H1 (cell line): ENCODE measurements at regions not wholly inside any gene's neighbourhood (a gene's known extent, or its start where the extent isn't known, plus 50 kb on each side); places are given as distances from the start of the nearest gene placed in this dataset.

Experiments
- CTCF ChIA-PET: fragments of 300-600 bp; sonication (Branson Sonifier 250); formaldehyde crosslinking; loops from one replicate; lab custom pipeline; 2021; ENCODE audit not compliant: partially characterized antibody; lab: Charles Lee
- POLR2A ChIA-PET: fragments of 300-600 bp; sonication (Branson Sonifier 250); formaldehyde crosslinking; loops from one replicate; lab custom pipeline; 2021; ENCODE audit warnings: inconsistent platforms; ENCODE audit not compliant: partially characterized antibody; lab: Charles Lee
- DNase-seq, 2 experiments: peaks; one replicate each; pipeline versions ENCODE4 v3.0.0 to v3.0.0-alpha.2; 2010 to 2022; ENCODE audit warnings: low spot score in 2 of 2, low read depth in 1 of 2, mixed read lengths in 1 of 2
- FAIRE-seq: peaks from 2 replicates; lab custom pipeline; 2011; peaks lifted over from hg19 to GRCh38; lab: Jason Lieb, UNC
- H2AFZ ChIP-seq: 2 replicates; pipeline ENCODE4 v1.8.1; 2012; ENCODE audit warnings: low read length, inconsistent platforms
- H2AK5ac ChIP-seq: 2 replicates; pipeline ENCODE4 v1.6.1; 2013; ENCODE audit warnings: low read depth, low read length
- H2BK120ac ChIP-seq: replicated peaks from 2 replicates; pipeline ENCODE3; 2013; ENCODE audit warnings: low read depth, low read length, inconsistent platforms
- H2BK12ac ChIP-seq: 2 replicates; pipeline ENCODE4 v1.6.1; 2013; ENCODE audit warnings: low read depth, low read length
- H2BK15ac ChIP-seq: 2 replicates; pipeline ENCODE4 v1.6.1; 2013; ENCODE audit warnings: low read length
- H2BK20ac ChIP-seq: 2 replicates; pipeline ENCODE4 v1.6.1; 2013; ENCODE audit warnings: low read length
- H2BK5ac ChIP-seq: 2 replicates; pipeline ENCODE4 v1.6.1; 2013; ENCODE audit warnings: low read depth, low read length
- H3K14ac ChIP-seq: 2 replicates; pipeline ENCODE4 v1.6.1; 2013; ENCODE audit warnings: inconsistent platforms; ENCODE audit not compliant: insufficient read length
- H3K18ac ChIP-seq: 2 replicates; pipeline ENCODE4 v1.6.1; 2013; ENCODE audit warnings: low read length; ENCODE audit errors: extremely low read depth
- H3K23ac ChIP-seq: 2 replicates; pipeline ENCODE4 v1.6.1; 2013; ENCODE audit warnings: inconsistent platforms; ENCODE audit not compliant: insufficient read length
- H3K23me2 ChIP-seq: 2 replicates; pipeline ENCODE4 v1.6.1; 2013; ENCODE audit warnings: low read depth, low read length
- H3K27ac ChIP-seq: 2 replicates; pipeline ENCODE4 v1.6.1; 2011; ENCODE audit warnings: low read depth, low read length, inconsistent platforms
- H3K27me3 ChIP-seq, 4 experiments: replicated peaks in 1 of 4; 1 replicate in 1 of 4; 2 replicates in 3 of 4; pipeline versions ENCODE4 v1.6.1 to v1.8.1; 2011 to 2013; ENCODE audit warnings: low read length in 3 of 4, mild to moderate bottlenecking in 3 of 4, inconsistent platforms in 2 of 4, mixed read lengths in 2 of 4, moderate library complexity in 1 of 4; ENCODE audit not compliant: control insufficient read depth in 3 of 4, insufficient read depth in 3 of 4; ENCODE audit errors: extremely low read depth in 1 of 4
- H3K36me3 ChIP-seq, 4 experiments: 2 replicates each; pipeline versions ENCODE4 v1.6.1 to v1.8.1; 2011 to 2013; ENCODE audit warnings: mild to moderate bottlenecking in 4 of 4, low read length in 3 of 4, moderate library complexity in 2 of 4, control low read depth in 1 of 4, inconsistent platforms in 1 of 4; ENCODE audit not compliant: insufficient read depth in 4 of 4, control insufficient read depth in 2 of 4
- H3K4ac ChIP-seq: replicated peaks from 2 replicates; pipeline ENCODE3; 2013; ENCODE audit warnings: low read length, low read depth, mixed read lengths, inconsistent platforms; ENCODE audit not compliant: insufficient read length
- H3K4me1 ChIP-seq, 4 experiments: replicated peaks in 1 of 4; 1 replicate in 1 of 4; 2 replicates in 3 of 4; pipeline versions ENCODE4 v1.6.1 to v1.8.1; 2011 to 2013; ENCODE audit warnings: low read length in 3 of 4, inconsistent platforms in 2 of 4, mixed read lengths in 1 of 4; ENCODE audit not compliant: insufficient read depth in 4 of 4, control insufficient read depth in 3 of 4
- H3K4me2 ChIP-seq, 2 experiments: 2 replicates each; pipeline versions ENCODE4 v1.6.1 to v1.8.1; 2011 to 2013; ENCODE audit warnings: low read depth in 2 of 2, low read length in 2 of 2, control low read depth in 1 of 2, inconsistent platforms in 1 of 2, mild to moderate bottlenecking in 1 of 2; ENCODE audit not compliant: insufficient read depth in 1 of 2
- H3K4me3 ChIP-seq, 4 experiments: fragments of 200-600, 300-600 bp in 1 of 4; sonication (generic), shearing (Covaris generic), sonication (Bioruptor Twin) in 1 of 4; 2 replicates each; pipeline versions ENCODE4 v1.5.1 to v1.8.1; 2011 to 2016; ENCODE audit warnings: low read length in 4 of 4, low read depth in 3 of 4, control low read depth in 2 of 4, inconsistent platforms in 2 of 4, mild to moderate bottlenecking in 2 of 4, mixed read lengths in 1 of 4, moderate library complexity in 1 of 4; ENCODE audit not compliant: insufficient read depth in 2 of 4; ENCODE audit errors: extremely low read depth in 1 of 4
- H3K56ac ChIP-seq: replicated peaks from 2 replicates; pipeline ENCODE3; 2013; ENCODE audit warnings: low read depth, mild to moderate bottlenecking, mixed read lengths, low read length, inconsistent platforms; ENCODE audit not compliant: insufficient read length
- H3K79me1 ChIP-seq: 2 replicates; pipeline ENCODE4 v1.6.1; 2013; ENCODE audit warnings: low read depth, low read length, control low read depth
- H3K79me2 ChIP-seq, 2 experiments: 2 replicates each; pipeline versions ENCODE4 v1.6.1 to v1.8.1; 2012 to 2013; ENCODE audit warnings: low read length in 2 of 2, mild to moderate bottlenecking in 2 of 2, inconsistent platforms in 1 of 2; ENCODE audit not compliant: insufficient read depth in 2 of 2, control insufficient read depth in 1 of 2
- H3K9ac ChIP-seq, 4 experiments: replicated peaks in 1 of 4; 1 replicate in 1 of 4; 2 replicates in 3 of 4; pipeline versions ENCODE4 v1.6.1 to v1.8.1; 2011 to 2013; ENCODE audit warnings: low read depth in 3 of 4, low read length in 3 of 4, control low read depth in 2 of 4, mild to moderate bottlenecking in 2 of 4, moderate library complexity in 2 of 4, inconsistent platforms in 1 of 4; ENCODE audit errors: extremely low read depth in 1 of 4
- H3K9me3 ChIP-seq, 2 experiments: 2 replicates each; pipeline versions ENCODE4 v1.6.1 to v1.8.1; 2012 to 2013; ENCODE audit warnings: mild to moderate bottlenecking in 2 of 2, moderate library complexity in 2 of 2, control low read depth in 1 of 2, inconsistent platforms in 1 of 2, low read depth in 1 of 2, low read length in 1 of 2, mixed read lengths in 1 of 2; ENCODE audit not compliant: insufficient read depth in 2 of 2
- H4K20me1 ChIP-seq, 2 experiments: replicated peaks in 1 of 2; 2 replicates each; pipeline versions ENCODE3 to v1.8.1; 2011 to 2013; ENCODE audit warnings: inconsistent platforms in 2 of 2, low read length in 2 of 2, mild to moderate bottlenecking in 1 of 2; ENCODE audit not compliant: insufficient read depth in 2 of 2, control insufficient read depth in 1 of 2
- H4K5ac ChIP-seq: 2 replicates; pipeline ENCODE4 v1.6.1; 2013; ENCODE audit warnings: low read length, low read depth, mixed read lengths, inconsistent platforms; ENCODE audit not compliant: insufficient read length
- H4K8ac ChIP-seq: 2 replicates; pipeline ENCODE4 v1.8.0; 2013; ENCODE audit warnings: mild to moderate bottlenecking, moderate library complexity, low read length, inconsistent platforms; ENCODE audit not compliant: insufficient read depth; ENCODE audit errors: extremely low read depth
- H4K91ac ChIP-seq: replicated peaks from 2 replicates; pipeline ENCODE3; 2013; ENCODE audit warnings: low read length, mixed read lengths, inconsistent platforms; ENCODE audit not compliant: insufficient read length
- CREB1 ChIP-seq: IDR thresholded peaks from 2 replicates; pipeline ENCODE4 v1.6.1; 2012; ENCODE audit warnings: inconsistent platforms
- WGBS, 2 experiments: shearing (Covaris generic) in 1 of 2; methylation state at CpG; one replicate each; pipeline versions ENCODE4 v1.1.6 to v1.1.7; 2013 to 2015; ENCODE audit warnings: low lambda C conversion rate in 2 of 2, mixed read lengths in 2 of 2, inconsistent platforms in 1 of 2, low coverage in 1 of 2, missing lambda C conversion rate in 1 of 2; ENCODE audit not compliant: insufficient replicate concordance in 2 of 2, insufficient coverage in 1 of 2, insufficient read length in 1 of 2; ENCODE audit errors: extremely low coverage in 1 of 2, missing lambda C conversion rate in 1 of 2; 5-methylcytosine and 5-hydroxymethylcytosine counted together

DNA sequence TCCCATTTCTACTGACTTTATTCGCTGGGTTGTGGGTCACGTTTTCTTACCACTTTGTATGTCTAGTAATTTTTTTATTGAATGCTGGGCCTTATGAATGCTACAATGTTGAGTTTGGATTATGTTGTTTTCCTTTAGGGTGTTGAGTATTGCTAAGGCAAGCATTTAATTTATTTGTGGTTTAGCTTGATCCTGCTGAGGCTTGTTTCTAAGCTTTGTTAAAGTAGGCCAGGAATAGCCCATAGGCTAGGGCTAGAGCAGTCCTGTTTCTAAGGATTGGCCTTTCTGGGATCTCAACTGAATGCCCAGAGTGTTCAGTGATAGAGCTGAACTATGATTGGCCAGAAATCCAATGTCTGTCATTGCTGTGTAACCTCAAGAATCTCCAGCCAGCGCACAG is 56.1 kb upstream of the LDLRAD3 start:
- Histone ChIP-seq H3K79me1 (no peaks in the 10 kb centered on the region), H3K9ac (no peak overlapping the region), H2BK5ac (no peak overlapping the region), H3K4ac (no peak overlapping the region), H2AK5ac (no peak overlapping the region), H3K9me3 (no peaks in the 10 kb centered on the region), H3K56ac (no peak overlapping the region), H3K4me2 (no peak overlapping the region), H3K4me3 (no peak overlapping the region), H3K36me3 (no peaks in the 10 kb centered on the region), H3K23me2 (no peaks in the 10 kb centered on the region), H3K23ac (no peak overlapping the region), H4K8ac (no peak overlapping the region), H3K79me2 (no peaks in the 10 kb centered on the region), H4K91ac (no peak overlapping the region), H3K14ac (no peak overlapping the region), H3K4me1 (no peaks in the 10 kb centered on the region), H2AFZ (no peak overlapping the region), H3K18ac (no peak overlapping the region), H2BK12ac (no peak overlapping the region), H2BK15ac (no peak overlapping the region), H4K5ac (no peak overlapping the region), H2BK120ac (peak overlapping the region; percentile 50), H2BK20ac (no peak overlapping the region), H4K20me1 (no peaks in the 10 kb centered on the region), H3K27me3 (no peaks in the 10 kb centered on the region), H3K27ac (no peak overlapping the region)
- whole genome bisulfite sequencing, 2 experiments: 93% methylated on average over 3 of the region's 3 CpGs; no CpG with 5 or more reads in 1 of the 2 experiments
- FAIRE-seq: no peak
- CTCF ChIA-PET: interaction anchor here (1.4 to 1.9 kb wide), 3 partner anchors 64 to 182 kb away, joined by 3 to 8 read pairs (median 6); no protein-coding TSS in a partner anchor
- no peak for TF ChIP-seq CREB1
- POLR2A ChIA-PET: interaction anchor here (0.7 kb wide), 1 partner anchor 65 kb away, joined by 3 read pairs; no protein-coding TSS in a partner anchor
- DNase-seq: no peak
